ENCODE measurements at regions not wholly inside any gene's neighbourhood (a gene's known extent, or its start where the extent isn't known, plus 50 kb on each side); places are given as distances from the start of the nearest gene placed in this dataset.

DNA sequence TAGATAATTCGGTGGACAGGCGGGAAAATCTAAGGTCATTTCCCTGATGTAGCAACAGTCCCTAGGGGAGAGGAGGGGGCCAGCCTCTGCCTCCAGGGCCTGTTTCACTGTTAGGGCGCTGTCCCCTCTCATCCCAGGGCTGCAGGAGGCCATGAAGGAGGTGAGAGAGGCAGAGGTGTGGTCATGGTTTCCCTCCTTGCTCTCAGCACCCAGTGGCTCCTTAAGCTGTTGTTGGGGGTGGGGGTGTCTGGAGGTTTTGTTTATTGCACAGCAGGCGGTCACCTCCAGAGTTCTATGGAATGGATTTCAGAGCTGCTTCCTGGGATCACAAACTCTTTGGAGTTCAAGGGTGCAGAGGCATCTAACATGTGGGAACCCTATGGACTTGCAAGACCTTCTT, 212.5 kb upstream of the RTL1 start:
- TF ChIP-seq FOXP2 (optimal IDR thresholded peaks at IDR 0.05; ENCODE audit: borderline replicate concordance, extremely low read depth, extremely low read length, insufficient read depth), result no peak
- no peak for TF ChIP-seq TAF1 (IDR thresholded peaks at IDR 0.05; ENCODE audit: borderline replicate concordance, insufficient read depth, low read length)
- TF ChIP-seq, protein P1, sequence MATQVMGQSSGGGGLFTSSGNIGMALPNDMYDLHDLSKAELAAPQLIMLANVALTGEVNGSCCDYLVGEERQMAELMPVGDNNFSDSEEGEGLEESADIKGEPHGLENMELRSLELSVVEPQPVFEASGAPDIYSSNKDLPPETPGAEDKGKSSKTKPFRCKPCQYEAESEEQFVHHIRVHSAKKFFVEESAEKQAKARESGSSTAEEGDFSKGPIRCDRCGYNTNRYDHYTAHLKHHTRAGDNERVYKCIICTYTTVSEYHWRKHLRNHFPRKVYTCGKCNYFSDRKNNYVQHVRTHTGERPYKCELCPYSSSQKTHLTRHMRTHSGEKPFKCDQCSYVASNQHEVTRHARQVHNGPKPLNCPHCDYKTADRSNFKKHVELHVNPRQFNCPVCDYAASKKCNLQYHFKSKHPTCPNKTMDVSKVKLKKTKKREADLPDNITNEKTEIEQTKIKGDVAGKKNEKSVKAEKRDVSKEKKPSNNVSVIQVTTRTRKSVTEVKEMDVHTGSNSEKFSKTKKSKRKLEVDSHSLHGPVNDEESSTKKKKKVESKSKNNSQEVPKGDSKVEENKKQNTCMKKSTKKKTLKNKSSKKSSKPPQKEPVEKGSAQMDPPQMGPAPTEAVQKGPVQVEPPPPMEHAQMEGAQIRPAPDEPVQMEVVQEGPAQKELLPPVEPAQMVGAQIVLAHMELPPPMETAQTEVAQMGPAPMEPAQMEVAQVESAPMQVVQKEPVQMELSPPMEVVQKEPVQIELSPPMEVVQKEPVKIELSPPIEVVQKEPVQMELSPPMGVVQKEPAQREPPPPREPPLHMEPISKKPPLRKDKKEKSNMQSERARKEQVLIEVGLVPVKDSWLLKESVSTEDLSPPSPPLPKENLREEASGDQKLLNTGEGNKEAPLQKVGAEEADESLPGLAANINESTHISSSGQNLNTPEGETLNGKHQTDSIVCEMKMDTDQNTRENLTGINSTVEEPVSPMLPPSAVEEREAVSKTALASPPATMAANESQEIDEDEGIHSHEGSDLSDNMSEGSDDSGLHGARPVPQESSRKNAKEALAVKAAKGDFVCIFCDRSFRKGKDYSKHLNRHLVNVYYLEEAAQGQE (IDR thresholded peaks at IDR 0.05; ENCODE audit: insufficient read depth in 1 of 2, low read depth in 2 of 2, low read length in 2 of 2), result no peak
- TF ChIP-seq SIN3A (IDR thresholded peaks at IDR 0.05; ENCODE audit: borderline replicate concordance, insufficient read depth, low read length), result no peak
- no peak for TF ChIP-seq POLR2AphosphoS5 (IDR thresholded peaks at IDR 0.05; ENCODE audit: low read depth, low read length)

- TF ChIP-seq, protein P1 (IDR thresholded peaks at IDR 0.05; ENCODE audit: insufficient read depth in 1 of 2, low read depth in 2 of 2, low read length in 2 of 2), result no peak
- no peak for TF ChIP-seq FOXP2 (optimal IDR thresholded peaks at IDR 0.05; ENCODE audit: borderline replicate concordance, extremely low read depth, extremely low read length, insufficient read depth)
- TF ChIP-seq POLR2AphosphoS5 (IDR thresholded peaks at IDR 0.05; ENCODE audit: low read depth, low read length), result no peak
- no peak for TF ChIP-seq SIN3A (IDR thresholded peaks at IDR 0.05; ENCODE audit: borderline replicate concordance, insufficient read depth, low read length)
- no peak for TF ChIP-seq TAF1 (IDR thresholded peaks at IDR 0.05; ENCODE audit: borderline replicate concordance, insufficient read depth, low read length)
Measured at GRCh38 chr14:101116486-101117130, 213.1 kb upstream of the RTL1 start.

DNA sequence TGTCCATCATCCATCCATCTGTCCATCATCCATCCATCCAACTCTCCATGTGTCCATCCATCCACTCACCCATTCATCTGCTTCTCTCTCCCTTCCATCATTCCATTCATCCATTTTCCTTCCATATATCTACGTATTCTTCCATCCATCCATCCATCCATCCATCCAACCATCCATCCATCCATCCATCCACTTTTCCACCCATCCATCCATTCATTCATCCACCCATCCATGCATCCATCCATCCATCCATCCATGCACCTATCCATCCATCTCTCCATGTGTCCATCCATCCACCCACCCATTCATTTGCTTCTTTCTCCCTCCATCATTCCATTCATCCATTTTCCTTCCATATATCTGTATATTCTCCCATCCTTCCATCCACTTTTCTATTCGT, 214.0 kb upstream of the RTL1 start:
- TF ChIP-seq SIN3A (IDR thresholded peaks at IDR 0.05; ENCODE audit: borderline replicate concordance, insufficient read depth, low read length) (no peak), FOXP2 (optimal IDR thresholded peaks at IDR 0.05; ENCODE audit: borderline replicate concordance, extremely low read depth, extremely low read length, insufficient read depth) (no peak), TAF1 (IDR thresholded peaks at IDR 0.05; ENCODE audit: borderline replicate concordance, insufficient read depth, low read length) (no peak), POLR2AphosphoS5 (IDR thresholded peaks at IDR 0.05; ENCODE audit: low read depth, low read length) (no peak)
- TF ChIP-seq, protein P1 (IDR thresholded peaks at IDR 0.05; ENCODE audit: insufficient read depth in 1 of 2, low read depth in 2 of 2, low read length in 2 of 2), result no peak

- TF ChIP-seq, protein P1 (IDR thresholded peaks at IDR 0.05; ENCODE audit: insufficient read depth in 1 of 2, low read depth in 2 of 2, low read length in 2 of 2), result no peak
- no peak for TF ChIP-seq POLR2AphosphoS5 (IDR thresholded peaks at IDR 0.05; ENCODE audit: low read depth, low read length)
- TF ChIP-seq SIN3A (IDR thresholded peaks at IDR 0.05; ENCODE audit: borderline replicate concordance, insufficient read depth, low read length), result no peak
- TF ChIP-seq FOXP2 (optimal IDR thresholded peaks at IDR 0.05; ENCODE audit: borderline replicate concordance, extremely low read depth, extremely low read length, insufficient read depth), result no peak
- TF ChIP-seq TAF1 (IDR thresholded peaks at IDR 0.05; ENCODE audit: borderline replicate concordance, insufficient read depth, low read length), result no peak
Measured at GRCh38 chr14:101118233-101118632, 214.7 kb upstream of the RTL1 start.

Data from PFSK-1 (cell line).